Stomach (tissue), 4 donors: ENCODE measurements at regions not wholly inside any gene's neighbourhood (a gene's known extent, or its start where the extent isn't known, plus 50 kb on each side); places are given as distances from the start of the nearest gene placed in this dataset.

Experiments used
- CTCF ChIP-seq, 7 experiments: fragments of 450-650 bp in 4 of 7; fragments of 200-600 bp in 3 of 7; sonication (generic) in 3 of 7; IDR thresholded peaks; one replicate each; pipeline ENCODE4 v1.5.1; 2016 to 2019; ENCODE audit warnings: antibody characterized with exemption in 7 of 7, control low read depth in 2 of 7, mild to moderate bottlenecking in 1 of 7
- EP300 ChIP-seq: sonication (generic); formaldehyde crosslinking; IDR thresholded peaks from one replicate; pipeline ENCODE4 v1.6.1; 2017; ENCODE audit warnings: antibody characterized with exemption
- POLR2A ChIP-seq, 4 donors: fragments of 450-650 bp; IDR thresholded peaks; one replicate each; pipeline ENCODE4 v1.6.1; 2016; ENCODE audit warnings: antibody characterized with exemption in 4 of 4, control low read depth in 2 of 4, mild to moderate bottlenecking in 1 of 4, moderate library complexity in 1 of 4
- POLR2AphosphoS5 ChIP-seq, 3 donors: sonication (generic); formaldehyde crosslinking; IDR thresholded peaks; one replicate each; pipeline ENCODE4 v1.6.1; 2016; ENCODE audit warnings: antibody characterized with exemption in 3 of 3

- TF ChIP-seq CTCF (IDR thresholded peaks at IDR 0.05) = no peak
- TF ChIP-seq EP300 = no peak
- TF ChIP-seq POLR2AphosphoS5 (IDR thresholded peaks at IDR 0.05) = no peak
- TF ChIP-seq POLR2A (IDR thresholded peaks at IDR 0.05) = no peak
These were observed 603.0 kb downstream of the BUD13 start for GRCh38 chr11:116169776-116170175.
